ENCODE measurements at regions not wholly inside any gene's neighbourhood (a gene's known extent, or its start where the extent isn't known, plus 50 kb on each side); places are given as distances from the start of the nearest gene placed in this dataset.

DNA sequence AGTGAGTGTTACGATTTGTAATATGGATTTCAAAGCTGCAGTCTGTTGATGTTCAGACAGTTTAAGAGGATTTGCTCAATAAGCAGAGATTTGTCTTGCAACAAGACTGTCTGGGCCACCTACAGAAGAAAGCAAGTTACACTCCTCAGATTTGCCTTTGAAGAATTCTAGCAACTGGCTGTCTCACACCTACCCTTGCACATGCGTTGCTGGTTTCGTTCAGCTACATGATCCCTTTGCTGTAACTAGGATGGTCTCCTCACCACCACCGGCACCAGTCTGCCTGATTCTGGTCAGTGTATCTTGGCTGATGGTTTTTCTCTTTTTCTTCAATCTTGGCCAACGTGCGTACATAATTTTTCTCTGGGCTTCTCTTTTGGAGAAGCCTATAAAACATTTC lies 172.7 kb upstream of the LCORL start:
- intact Hi-C loops (cut with micrococcal nuclease) = no loop called here
- BruUV-seq (replicated peaks) = no TSS peak
- Histone ChIP-seq H3K4me1 (ENCODE audit: control insufficient read depth, extremely low read depth, insufficient read depth, low read length) (no peaks in the 10 kb centered on the region), H3K4me2 (ENCODE audit: insufficient read depth, low read length) (no peak overlapping the region), H3K27ac (ENCODE audit: insufficient read depth, low read depth, low read length) (no peak overlapping the region), H3K79me2 (ENCODE audit: control insufficient read depth, insufficient read depth, low read length) (no peaks in the 10 kb centered on the region), H3K9me1 (replicated peaks; ENCODE audit: control insufficient read depth, extremely low read depth, insufficient read depth, low read length) (no peaks in the 10 kb centered on the region), H3K9ac (replicated peaks; ENCODE audit: extremely low read depth, insufficient read depth, low read length) (no peak overlapping the region), H3K4me3 (replicated peaks in 1 of 3; ENCODE audit: insufficient read depth in 1 of 3, low read depth in 1 of 3, low read length in 3 of 3) (no peak overlapping the region), H2AFZ (ENCODE audit: low read depth, low read length) (no peak overlapping the region), H3K27me3 (ENCODE audit: control insufficient read depth in 2 of 2, insufficient read depth in 2 of 2, low read length in 2 of 2) (no peaks in the 10 kb centered on the region), H4K20me1 (replicated peaks; ENCODE audit: control insufficient read depth, extremely low read depth, insufficient read depth, low read length) (no peaks in the 10 kb centered on the region), H3K36me3 (ENCODE audit: control insufficient read depth in 2 of 2, extremely low read depth in 1 of 2, insufficient read depth in 2 of 2, low read length in 2 of 2) (no peaks in the 10 kb centered on the region), H3K9me3 (replicated peaks; ENCODE audit: control insufficient read depth, insufficient read depth, low read length) (no peaks in the 10 kb centered on the region)
- no peak for TF ChIP-seq JUN (IDR thresholded peaks at IDR 0.05; ENCODE audit: borderline replicate concordance, insufficient read depth, insufficient read length, low read depth)
- TF ChIP-seq EZH2 (IDR thresholded peaks at IDR 0.05; ENCODE audit: borderline replicate concordance, low read depth, low read length, severe bottlenecking) = no peak
- no peak for TF ChIP-seq GATA2 (IDR thresholded peaks at IDR 0.05; ENCODE audit: insufficient read depth, insufficient read length, low read depth, low read length)
- TF ChIP-seq MYC (IDR thresholded peaks at IDR 0.05; ENCODE audit: low read depth, low read length) = no peak
- FAIRE-seq = no peak
- ChIA-PET POLR2A (no interaction called here), CTCF (no interaction called here)
- dilution Hi-C loops (cut with MboI; ENCODE audit: extremely low pct_ligation_motif_present, low sequenced_read_pairs) = no loop called here
- DNase-seq (ENCODE audit: low read depth, low spot score) = no peak

DNA sequence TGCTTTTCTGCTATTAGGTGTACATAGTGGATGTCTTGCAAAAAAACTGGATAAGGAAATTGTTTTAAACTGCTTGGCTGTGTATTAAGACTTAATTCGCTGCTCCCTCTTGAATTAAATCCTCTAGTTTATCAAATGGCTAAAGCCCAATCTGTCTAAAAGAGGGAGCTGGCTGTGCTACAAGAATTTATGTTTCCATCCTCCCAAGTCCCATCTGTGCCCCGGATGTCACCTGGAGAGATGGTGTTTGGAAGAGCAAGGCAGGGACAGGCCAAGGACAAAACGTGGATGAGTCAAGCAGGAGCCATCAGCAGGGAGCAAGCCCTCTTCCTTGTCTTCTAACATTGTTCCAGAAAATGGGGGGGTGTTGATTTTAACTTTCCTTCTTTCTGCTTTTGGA lies 171.3 kb upstream of the LCORL start:
- H3K9ac ChIP-seq (replicated peaks; ENCODE audit: extremely low read depth, insufficient read depth, low read length) = no peak overlapping the region
- no peak overlapping the region for H2AFZ ChIP-seq (ENCODE audit: low read depth, low read length)
- no peaks in the 10 kb centered on the region for H3K9me3 ChIP-seq (replicated peaks; ENCODE audit: control insufficient read depth, insufficient read depth, low read length)
- CTCF ChIA-PET = no interaction called here
- H4K20me1 ChIP-seq (replicated peaks; ENCODE audit: control insufficient read depth, extremely low read depth, insufficient read depth, low read length) = no peaks in the 10 kb centered on the region
- no peak overlapping the region for H3K4me3 ChIP-seq (replicated peaks in 1 of 3; ENCODE audit: insufficient read depth in 1 of 3, low read depth in 1 of 3, low read length in 3 of 3)
- no peaks in the 10 kb centered on the region for H3K4me1 ChIP-seq (ENCODE audit: control insufficient read depth, extremely low read depth, insufficient read depth, low read length)
- no peaks in the 10 kb centered on the region for H3K79me2 ChIP-seq (ENCODE audit: control insufficient read depth, insufficient read depth, low read length)
- FAIRE-seq (no peak), DNase-seq (ENCODE audit: low read depth, low spot score) (no peak)
- BruUV-seq (replicated peaks) = no TSS peak
- intact Hi-C loops (cut with micrococcal nuclease) (no loop called here), dilution Hi-C loops (cut with MboI; ENCODE audit: extremely low pct_ligation_motif_present, low sequenced_read_pairs) (no loop called here)
- no peak overlapping the region for H3K4me2 ChIP-seq (ENCODE audit: insufficient read depth, low read length)
- H3K9me1 ChIP-seq (replicated peaks; ENCODE audit: control insufficient read depth, extremely low read depth, insufficient read depth, low read length) = no peaks in the 10 kb centered on the region
- no peaks in the 10 kb centered on the region for H3K27me3 ChIP-seq (ENCODE audit: control insufficient read depth in 2 of 2, insufficient read depth in 2 of 2, low read length in 2 of 2)
- H3K27ac ChIP-seq (ENCODE audit: insufficient read depth, low read depth, low read length) = no peak overlapping the region
- POLR2A ChIA-PET = no interaction called here
- no peak for TF ChIP-seq EZH2 (IDR thresholded peaks at IDR 0.05; ENCODE audit: borderline replicate concordance, low read depth, low read length, severe bottlenecking)
- TF ChIP-seq, protein P1, sequence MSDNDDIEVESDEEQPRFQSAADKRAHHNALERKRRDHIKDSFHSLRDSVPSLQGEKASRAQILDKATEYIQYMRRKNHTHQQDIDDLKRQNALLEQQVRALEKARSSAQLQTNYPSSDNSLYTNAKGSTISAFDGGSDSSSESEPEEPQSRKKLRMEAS (IDR thresholded peaks at IDR 0.05; ENCODE audit: insufficient read depth, insufficient read length) = no peak
- TF ChIP-seq, protein P2, sequence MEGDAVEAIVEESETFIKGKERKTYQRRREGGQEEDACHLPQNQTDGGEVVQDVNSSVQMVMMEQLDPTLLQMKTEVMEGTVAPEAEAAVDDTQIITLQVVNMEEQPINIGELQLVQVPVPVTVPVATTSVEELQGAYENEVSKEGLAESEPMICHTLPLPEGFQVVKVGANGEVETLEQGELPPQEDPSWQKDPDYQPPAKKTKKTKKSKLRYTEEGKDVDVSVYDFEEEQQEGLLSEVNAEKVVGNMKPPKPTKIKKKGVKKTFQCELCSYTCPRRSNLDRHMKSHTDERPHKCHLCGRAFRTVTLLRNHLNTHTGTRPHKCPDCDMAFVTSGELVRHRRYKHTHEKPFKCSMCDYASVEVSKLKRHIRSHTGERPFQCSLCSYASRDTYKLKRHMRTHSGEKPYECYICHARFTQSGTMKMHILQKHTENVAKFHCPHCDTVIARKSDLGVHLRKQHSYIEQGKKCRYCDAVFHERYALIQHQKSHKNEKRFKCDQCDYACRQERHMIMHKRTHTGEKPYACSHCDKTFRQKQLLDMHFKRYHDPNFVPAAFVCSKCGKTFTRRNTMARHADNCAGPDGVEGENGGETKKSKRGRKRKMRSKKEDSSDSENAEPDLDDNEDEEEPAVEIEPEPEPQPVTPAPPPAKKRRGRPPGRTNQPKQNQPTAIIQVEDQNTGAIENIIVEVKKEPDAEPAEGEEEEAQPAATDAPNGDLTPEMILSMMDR (IDR thresholded peaks at IDR 0.05; ENCODE audit: extremely low read depth in 1 of 2, insufficient read depth in 1 of 2, low read depth in 1 of 2, low read length in 2 of 2) = no peak
- TF ChIP-seq JUN (IDR thresholded peaks at IDR 0.05; ENCODE audit: borderline replicate concordance, insufficient read depth, insufficient read length, low read depth) = no peak
- no peak for TF ChIP-seq POLR2AphosphoS5 (IDR thresholded peaks at IDR 0.05; ENCODE audit: insufficient read depth, low read depth, low read length)
- TF ChIP-seq GATA2 (IDR thresholded peaks at IDR 0.05; ENCODE audit: insufficient read depth, insufficient read length, low read depth, low read length) = no peak
- no peak for TF ChIP-seq MYC (IDR thresholded peaks at IDR 0.05; ENCODE audit: low read depth, low read length)
- TF ChIP-seq FOS (IDR thresholded peaks at IDR 0.05; ENCODE audit: borderline replicate concordance, insufficient read depth, low read length) = no peak
- TF ChIP-seq POLR2A (IDR thresholded peaks at IDR 0.05; ENCODE audit: low read depth, low read length) = no peak
- no peaks in the 10 kb centered on the region for H3K36me3 ChIP-seq (ENCODE audit: control insufficient read depth in 2 of 2, extremely low read depth in 1 of 2, insufficient read depth in 2 of 2, low read length in 2 of 2)

All from endothelial cell of umbilical vein (primary cell).